Activated CD4-positive, alpha-beta memory T cell treated with anti-CD3 and anti-CD28 coated beads, Interleukin-2, amount 10 ng/mL, durations not matched to agents 7 days and 5 days (primary cell): ENCODE measurements at regions not wholly inside any gene's neighbourhood (a gene's known extent, or its start where the extent isn't known, plus 50 kb on each side); places are given as distances from the start of the nearest gene placed in this dataset.

Experiments
- CTCF ChIA-PET: fragments of 350-600 bp; sonication (Branson Sonifier 250); formaldehyde crosslinking; loops from one replicate; lab custom pipeline; 2021; ENCODE audit warnings: antibody characterized with exemption, inconsistent platforms; lab: Charles Lee
- POLR2A ChIA-PET: fragments of 350-600 bp; sonication (Branson Sonifier 250); formaldehyde crosslinking; loops from one replicate; lab custom pipeline; 2021; ENCODE audit warnings: antibody characterized with exemption; lab: Charles Lee
- DNase-seq: peaks from one replicate; pipeline ENCODE4 v3.0.0-alpha.2; 2020
- H3K27ac Mint-ChIP-seq: one replicate; pipeline ENCODE4 v1.8.0; 2021; ENCODE audit warnings: mild to moderate bottlenecking, mixed read lengths
- H3K27me3 Mint-ChIP-seq: one replicate; pipeline ENCODE4 v1.8.0; 2021; ENCODE audit warnings: mixed read lengths
- H3K36me3 Mint-ChIP-seq: one replicate; pipeline ENCODE4 v1.8.0; 2021; ENCODE audit warnings: low read depth, mixed read lengths
- H3K4me1 Mint-ChIP-seq: one replicate; pipeline ENCODE4 v1.8.0; 2021; ENCODE audit warnings: mixed read lengths
- H3K4me3 Mint-ChIP-seq: one replicate; pipeline ENCODE4 v1.8.0; 2021; ENCODE audit warnings: mild to moderate bottlenecking, mixed read lengths
- H3K9me3 Mint-ChIP-seq: one replicate; pipeline ENCODE4 v1.8.0; 2021; ENCODE audit warnings: mixed read lengths

- H3K4me1 Mint-ChIP-seq, result no peaks in the 10 kb centered on the region
- H3K9me3 Mint-ChIP-seq, result no peaks in the 10 kb centered on the region
- DNase-seq, result no peak
- no peaks in the 10 kb centered on the region for H3K36me3 Mint-ChIP-seq
- H3K4me3 Mint-ChIP-seq, result no peak overlapping the region
- no peak overlapping the region for H3K27ac Mint-ChIP-seq
- H3K27me3 Mint-ChIP-seq, result no peaks in the 10 kb centered on the region
- ChIA-PET CTCF (no interaction called here), POLR2A (no interaction called here)
Measured at GRCh38 chr4:175961604-175962003, 104.0 kb upstream of the WDR17 start.

- CTCF ChIA-PET, result no interaction called here
- no peaks in the 10 kb centered on the region for H3K36me3 Mint-ChIP-seq
- no peak overlapping the region for H3K4me3 Mint-ChIP-seq
- no peak for DNase-seq
- H3K27ac Mint-ChIP-seq, result no peak overlapping the region
- no peaks in the 10 kb centered on the region for H3K4me1 Mint-ChIP-seq
- H3K9me3 Mint-ChIP-seq, result no peaks in the 10 kb centered on the region
- no peaks in the 10 kb centered on the region for H3K27me3 Mint-ChIP-seq
- POLR2A ChIA-PET, result no interaction called here
Measured at GRCh38 chr4:175970072-175970471, 95.6 kb upstream of the WDR17 start.

GRCh38 chr4:175970724-175971123 is 94.9 kb upstream of the WDR17 start:
- no peak overlapping the region for H3K27ac Mint-ChIP-seq
- ChIA-PET POLR2A (no interaction called here), CTCF (no interaction called here)
- no peak for DNase-seq
- no peak overlapping the region for H3K4me3 Mint-ChIP-seq
- no peaks in the 10 kb centered on the region for H3K9me3 Mint-ChIP-seq
- H3K4me1 Mint-ChIP-seq, result no peaks in the 10 kb centered on the region
- H3K36me3 Mint-ChIP-seq, result no peaks in the 10 kb centered on the region
- no peaks in the 10 kb centered on the region for H3K27me3 Mint-ChIP-seq

- Mint-ChIP-seq H3K27ac (no peak overlapping the region), H3K36me3 (no peaks in the 10 kb centered on the region), H3K9me3 (no peaks in the 10 kb centered on the region), H3K4me3 (no peak overlapping the region), H3K4me1 (no peaks in the 10 kb centered on the region), H3K27me3 (no peaks in the 10 kb centered on the region)
- ChIA-PET CTCF (no interaction called here), POLR2A (no interaction called here)
- DNase-seq, result no peak
Measured at GRCh38 chr4:175971388-175972179, 94.1 kb upstream of the WDR17 start.

- POLR2A ChIA-PET, result no interaction called here
- Mint-ChIP-seq H3K4me1 (no peaks in the 10 kb centered on the region), H3K9me3 (no peaks in the 10 kb centered on the region), H3K27ac (no peak overlapping the region), H3K4me3 (no peak overlapping the region), H3K27me3 (no peaks in the 10 kb centered on the region), H3K36me3 (no peaks in the 10 kb centered on the region)
- CTCF ChIA-PET, result no interaction called here
- DNase-seq, result no peak
Measured at GRCh38 chr4:175973027-175973923, 92.4 kb upstream of the WDR17 start.

- Mint-ChIP-seq H3K27me3 (no peaks in the 10 kb centered on the region), H3K4me3 (no peak overlapping the region), H3K36me3 (no peaks in the 10 kb centered on the region), H3K4me1 (no peaks in the 10 kb centered on the region), H3K27ac (no peak overlapping the region), H3K9me3 (no peaks in the 10 kb centered on the region)
- POLR2A ChIA-PET, result no interaction called here
- CTCF ChIA-PET, result no interaction called here
- DNase-seq, result no peak
Measured at GRCh38 chr4:175983636-175984035, 82.0 kb upstream of the WDR17 start.

GRCh38 chr4:175986668-175987067 is 79.0 kb upstream of the WDR17 start:
- H3K27me3 Mint-ChIP-seq, result no peaks in the 10 kb centered on the region
- H3K4me1 Mint-ChIP-seq, result no peaks in the 10 kb centered on the region
- H3K4me3 Mint-ChIP-seq, result no peak overlapping the region
- H3K27ac Mint-ChIP-seq, result no peak overlapping the region
- POLR2A ChIA-PET, result no interaction called here
- no peaks in the 10 kb centered on the region for H3K9me3 Mint-ChIP-seq
- H3K36me3 Mint-ChIP-seq, result no peaks in the 10 kb centered on the region
- CTCF ChIA-PET, result no interaction called here
- DNase-seq, result no peak

- DNase-seq, result no peak
- Mint-ChIP-seq H3K27ac (no peak overlapping the region), H3K27me3 (no peaks in the 10 kb centered on the region), H3K4me1 (no peaks in the 10 kb centered on the region), H3K36me3 (no peaks in the 10 kb centered on the region), H3K4me3 (no peak overlapping the region), H3K9me3 (no peaks in the 10 kb centered on the region)
- ChIA-PET CTCF (no interaction called here), POLR2A (no interaction called here)
Measured at GRCh38 chr4:175988511-175988910, 77.1 kb upstream of the WDR17 start.

- H3K27ac Mint-ChIP-seq, result no peak overlapping the region
- no peak overlapping the region for H3K4me3 Mint-ChIP-seq
- no peak for DNase-seq
- ChIA-PET POLR2A (no interaction called here), CTCF (no interaction called here)
- peaks cover 11% of the 10 kb centered on the region for H3K27me3 Mint-ChIP-seq
- H3K4me1 Mint-ChIP-seq, result no peaks in the 10 kb centered on the region
- H3K36me3 Mint-ChIP-seq, result no peaks in the 10 kb centered on the region
- no peaks in the 10 kb centered on the region for H3K9me3 Mint-ChIP-seq
Measured at GRCh38 chr4:175996206-175996605, 69.4 kb upstream of the WDR17 start.

- Mint-ChIP-seq H3K36me3 (no peaks in the 10 kb centered on the region), H3K4me3 (no peak overlapping the region), H3K27me3 (peaks cover 20% of the 10 kb centered on the region), H3K9me3 (no peaks in the 10 kb centered on the region), H3K4me1 (no peaks in the 10 kb centered on the region), H3K27ac (no peak overlapping the region)
- POLR2A ChIA-PET, result no interaction called here
- CTCF ChIA-PET, result no interaction called here
- no peak for DNase-seq
Measured at GRCh38 chr4:175997291-175997690, 68.3 kb upstream of the WDR17 start.

- POLR2A ChIA-PET, result no interaction called here
- CTCF ChIA-PET, result no interaction called here
- H3K36me3 Mint-ChIP-seq, result no peaks in the 10 kb centered on the region
- peaks cover 3% of the 10 kb centered on the region for H3K4me1 Mint-ChIP-seq
- no peak overlapping the region for H3K4me3 Mint-ChIP-seq
- DNase-seq, result no peak
- no peak overlapping the region for H3K27ac Mint-ChIP-seq
- H3K9me3 Mint-ChIP-seq, result no peaks in the 10 kb centered on the region
- H3K27me3 Mint-ChIP-seq, result peaks cover 33% of the 10 kb centered on the region
Measured at GRCh38 chr4:175998782-175999181, 66.9 kb upstream of the WDR17 start.

GRCh38 chr4:175999944-176000343 is 65.7 kb upstream of the WDR17 start:
- POLR2A ChIA-PET, result no interaction called here
- Mint-ChIP-seq H3K4me1 (peaks cover 3% of the 10 kb centered on the region), H3K4me3 (no peak overlapping the region), H3K9me3 (no peaks in the 10 kb centered on the region), H3K36me3 (no peaks in the 10 kb centered on the region), H3K27ac (no peak overlapping the region), H3K27me3 (peaks cover 33% of the 10 kb centered on the region)
- CTCF ChIA-PET, result no interaction called here
- no peak for DNase-seq

- Mint-ChIP-seq H3K4me1 (peaks cover 3% of the 10 kb centered on the region), H3K4me3 (no peak overlapping the region), H3K27me3 (peaks cover 33% of the 10 kb centered on the region), H3K27ac (no peak overlapping the region), H3K9me3 (no peaks in the 10 kb centered on the region), H3K36me3 (no peaks in the 10 kb centered on the region)
- CTCF ChIA-PET, result interaction anchor here (0.7 kb wide), 1 partner anchor 14 kb away, joined by 3 read pairs; no protein-coding TSS in a partner anchor
- no peak for DNase-seq
- POLR2A ChIA-PET, result no interaction called here
Measured at GRCh38 chr4:176001151-176002006, 64.3 kb upstream of the WDR17 start.
